ENCODE measurements at regions not wholly inside any gene's neighbourhood (a gene's known extent, or its start where the extent isn't known, plus 50 kb on each side); places are given as distances from the start of the nearest gene placed in this dataset.
A peak's percentile ranks its signal among the peaks of the same experiment; 100 is the strongest.

- DNase-seq: peak; percentile 22 to 51 (median 38)
Observed at GRCh38 chr16:64250866-64251265, 871.0 kb downstream of the CDH11 start.

GRCh38 chr16:64242492-64242891, 879.4 kb downstream of the CDH11 start:
- DNase-seq: peak; percentile 38 to 53 (median 48)

- no peak for DNase-seq
Observed at GRCh38 chr16:64240586-64240985, 881.3 kb downstream of the CDH11 start.

- DNase-seq: peak in 1 of 3 donors; percentile 17
Observed at GRCh38 chr16:64238571-64238970, 883.3 kb downstream of the CDH11 start.

GRCh38 chr16:64236316-64236715, 885.5 kb downstream of the CDH11 start:
- DNase-seq: no peak

GRCh38 chr16:64234200-64234599, 887.7 kb downstream of the CDH11 start:
- peak in 2 of 3 donors; percentile 16 to 33 for DNase-seq

GRCh38 chr16:64225696-64226095, 896.2 kb downstream of the CDH11 start:
- no peak for DNase-seq

- DNase-seq: no peak
Observed at GRCh38 chr16:64225036-64225435, 896.8 kb downstream of the CDH11 start.

GRCh38 chr16:64217789-64218535, 903.9 kb downstream of the CDH11 start:
- DNase-seq: no peak

- DNase-seq: no peak
Observed at GRCh38 chr16:64215730-64216129, 906.1 kb downstream of the CDH11 start.

- DNase-seq: peak in 1 of 3 donors; percentile 3
Observed at GRCh38 chr16:64211331-64211730, 910.5 kb downstream of the CDH11 start.

- DNase-seq: peak in 2 of 3 donors; percentile 7 to 18
Observed at GRCh38 chr16:64206862-64207261, 915.0 kb downstream of the CDH11 start.

- no peak for DNase-seq
Observed at GRCh38 chr16:64203126-64203525, 918.7 kb downstream of the CDH11 start.

- no peak for DNase-seq
Observed at GRCh38 chr16:64202571-64202970, 919.3 kb downstream of the CDH11 start.

- DNase-seq: no peak
Observed at GRCh38 chr16:64196444-64196843, 925.4 kb downstream of the CDH11 start.

GRCh38 chr16:64185954-64186353, 935.9 kb downstream of the CDH11 start:
- peak in 1 of 3 donors; percentile 25 for DNase-seq

- no peak for DNase-seq
Observed at GRCh38 chr16:64184156-64184555, 937.7 kb downstream of the CDH11 start.

- DNase-seq: no peak
Observed at GRCh38 chr16:64182985-64183384, 938.9 kb downstream of the CDH11 start.

GRCh38 chr16:64181271-64181925, 940.5 kb downstream of the CDH11 start:
- peak in 1 of 3 donors; percentile 40 for DNase-seq

GRCh38 chr16:64180136-64180900, 941.5 kb downstream of the CDH11 start:
- DNase-seq: no peak

- no peak for DNase-seq
Observed at GRCh38 chr16:64174327-64174726, 947.5 kb downstream of the CDH11 start.

GRCh38 chr16:64172652-64173051, 949.2 kb downstream of the CDH11 start:
- no peak for DNase-seq

- no peak for DNase-seq
Observed at GRCh38 chr16:64172226-64172625, 949.6 kb downstream of the CDH11 start.

Measured in muscle of back (tissue), 3 donors.